ENCODE measurements at regions not wholly inside any gene's neighbourhood (a gene's known extent, or its start where the extent isn't known, plus 50 kb on each side); places are given as distances from the start of the nearest gene placed in this dataset.

DNA sequence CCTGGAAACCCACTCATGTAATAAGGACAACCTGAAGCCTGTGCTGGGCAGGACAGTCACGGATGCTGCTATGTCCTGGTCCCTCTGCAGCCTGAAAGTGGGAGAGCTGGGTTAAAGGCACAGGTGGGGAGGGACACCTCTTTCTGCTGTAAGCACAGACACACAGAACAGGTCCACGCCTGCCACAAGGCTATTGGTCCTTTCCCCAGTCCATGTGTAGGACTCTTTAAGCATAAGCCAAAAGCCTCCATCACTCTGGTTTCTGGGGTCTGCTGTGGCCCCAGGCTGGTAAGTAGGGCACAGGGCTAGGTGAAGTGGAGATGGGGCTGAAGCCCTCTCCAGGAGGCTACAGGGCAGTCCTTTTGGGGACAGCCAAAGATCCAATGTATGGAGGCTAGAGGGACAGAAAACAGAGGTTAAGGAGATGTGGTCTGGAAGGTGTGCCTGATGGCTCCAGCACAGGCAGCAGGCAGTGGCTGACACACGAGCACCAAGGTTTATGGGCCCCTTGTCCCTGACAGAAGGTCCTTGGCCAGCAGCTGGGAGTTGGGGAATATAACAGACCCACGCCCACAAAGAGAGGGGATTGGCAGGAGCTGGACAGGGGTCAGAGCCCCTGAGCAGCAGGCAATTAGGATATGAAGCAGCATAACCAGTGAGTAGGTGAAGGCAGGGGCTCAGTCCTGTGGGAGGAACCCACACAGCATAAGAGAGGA lies 203.6 kb upstream of the MVB12B start:
- Histone ChIP-seq H3K79me2 (ENCODE audit: control insufficient read depth, insufficient read depth, low read length) (no peaks in the 10 kb centered on the region), H3K9me1 (ENCODE audit: control insufficient read depth, extremely low read depth, insufficient read depth, low read length) (no peaks in the 10 kb centered on the region), H3K4me3 (ENCODE audit: control insufficient read depth in 2 of 3, extremely low read depth in 1 of 3, insufficient read depth in 2 of 3, low read depth in 1 of 3, low read length in 3 of 3) (no peak overlapping the region), H3K27ac (ENCODE audit: control insufficient read depth, insufficient read depth, low read length) (no peak overlapping the region), H4K20me1 (ENCODE audit: control insufficient read depth, extremely low read depth, insufficient read depth, low read length) (no peaks in the 10 kb centered on the region), H2AFZ (ENCODE audit: control insufficient read depth, low read length) (no peak overlapping the region), H3K4me1 (ENCODE audit: control insufficient read depth, extremely low read depth, insufficient read depth, low read length) (no peaks in the 10 kb centered on the region), H3K27me3 (ENCODE audit: control insufficient read depth, extremely low read depth, insufficient read depth, low read length) (peaks cover 17% of the 10 kb centered on the region), H3K36me3 (ENCODE audit: control insufficient read depth in 2 of 2, extremely low read depth in 1 of 2, insufficient read depth in 2 of 2, low read length in 2 of 2) (no peaks in the 10 kb centered on the region), H3K4me2 (ENCODE audit: control insufficient read depth, extremely low read depth, insufficient read depth, low read depth, low read length) (no peak overlapping the region), H3K9me3 (ENCODE audit: control insufficient read depth, low read depth, low read length) (no peaks in the 10 kb centered on the region), H3K9ac (ENCODE audit: control insufficient read depth, extremely low read depth, insufficient read depth, low read length) (no peak overlapping the region)
- dilution Hi-C loops (cut with MboI; ENCODE audit: extremely low pct_ligation_motif_present, low sequenced_read_pairs) = no loop called here
- TF ChIP-seq EZH2 (IDR thresholded peaks at IDR 0.05; ENCODE audit: low read length) = no peak
- TF ChIP-seq, protein P1, sequence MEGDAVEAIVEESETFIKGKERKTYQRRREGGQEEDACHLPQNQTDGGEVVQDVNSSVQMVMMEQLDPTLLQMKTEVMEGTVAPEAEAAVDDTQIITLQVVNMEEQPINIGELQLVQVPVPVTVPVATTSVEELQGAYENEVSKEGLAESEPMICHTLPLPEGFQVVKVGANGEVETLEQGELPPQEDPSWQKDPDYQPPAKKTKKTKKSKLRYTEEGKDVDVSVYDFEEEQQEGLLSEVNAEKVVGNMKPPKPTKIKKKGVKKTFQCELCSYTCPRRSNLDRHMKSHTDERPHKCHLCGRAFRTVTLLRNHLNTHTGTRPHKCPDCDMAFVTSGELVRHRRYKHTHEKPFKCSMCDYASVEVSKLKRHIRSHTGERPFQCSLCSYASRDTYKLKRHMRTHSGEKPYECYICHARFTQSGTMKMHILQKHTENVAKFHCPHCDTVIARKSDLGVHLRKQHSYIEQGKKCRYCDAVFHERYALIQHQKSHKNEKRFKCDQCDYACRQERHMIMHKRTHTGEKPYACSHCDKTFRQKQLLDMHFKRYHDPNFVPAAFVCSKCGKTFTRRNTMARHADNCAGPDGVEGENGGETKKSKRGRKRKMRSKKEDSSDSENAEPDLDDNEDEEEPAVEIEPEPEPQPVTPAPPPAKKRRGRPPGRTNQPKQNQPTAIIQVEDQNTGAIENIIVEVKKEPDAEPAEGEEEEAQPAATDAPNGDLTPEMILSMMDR (optimal IDR thresholded peaks at IDR 0.05 in 1 of 3, IDR thresholded peaks at IDR 0.05 in 1 of 3, conservative IDR thresholded peaks at IDR 0.05 in 1 of 3; ENCODE audit: extremely low read depth in 1 of 3, insufficient read depth in 2 of 3, low read length in 3 of 3) = no peak
- DNase-seq (ENCODE audit: low read depth, low spot score) (no peak), FAIRE-seq (no peak)

DNA sequence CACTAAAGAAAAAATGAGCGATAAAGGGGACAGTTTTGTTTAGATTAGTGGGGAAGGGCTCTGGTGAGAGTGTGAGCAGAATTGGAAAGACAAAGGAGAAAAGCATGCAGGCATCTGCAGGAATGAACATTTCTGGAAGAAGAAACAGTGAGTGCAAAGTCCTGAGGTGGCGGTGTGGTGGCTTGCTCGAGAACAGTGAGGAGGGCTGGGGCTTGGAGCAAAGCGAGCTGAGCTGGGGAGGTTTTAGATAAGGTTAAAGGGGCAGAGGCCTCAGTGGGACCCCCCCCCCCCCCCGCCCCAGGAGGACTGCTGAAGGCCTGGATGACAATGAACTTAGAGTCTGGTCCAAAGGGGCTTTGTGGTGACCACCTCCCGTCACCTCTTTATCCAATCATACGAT lies 202.7 kb upstream of the MVB12B start:
- Histone ChIP-seq H3K36me3 (ENCODE audit: control insufficient read depth in 2 of 2, extremely low read depth in 1 of 2, insufficient read depth in 2 of 2, low read length in 2 of 2) (no peaks in the 10 kb centered on the region), H3K9me3 (ENCODE audit: control insufficient read depth, low read depth, low read length) (no peaks in the 10 kb centered on the region), H3K4me3 (ENCODE audit: control insufficient read depth in 2 of 3, extremely low read depth in 1 of 3, insufficient read depth in 2 of 3, low read depth in 1 of 3, low read length in 3 of 3) (no peak overlapping the region), H3K4me1 (ENCODE audit: control insufficient read depth, extremely low read depth, insufficient read depth, low read length) (no peaks in the 10 kb centered on the region), H3K9ac (ENCODE audit: control insufficient read depth, extremely low read depth, insufficient read depth, low read length) (no peak overlapping the region), H3K9me1 (ENCODE audit: control insufficient read depth, extremely low read depth, insufficient read depth, low read length) (no peaks in the 10 kb centered on the region), H3K27me3 (ENCODE audit: control insufficient read depth, extremely low read depth, insufficient read depth, low read length) (peaks cover 17% of the 10 kb centered on the region), H3K79me2 (ENCODE audit: control insufficient read depth, insufficient read depth, low read length) (no peaks in the 10 kb centered on the region), H3K4me2 (ENCODE audit: control insufficient read depth, extremely low read depth, insufficient read depth, low read depth, low read length) (no peak overlapping the region), H4K20me1 (ENCODE audit: control insufficient read depth, extremely low read depth, insufficient read depth, low read length) (no peaks in the 10 kb centered on the region), H3K27ac (ENCODE audit: control insufficient read depth, insufficient read depth, low read length) (no peak overlapping the region), H2AFZ (ENCODE audit: control insufficient read depth, low read length) (no peak overlapping the region)
- dilution Hi-C loops (cut with MboI; ENCODE audit: extremely low pct_ligation_motif_present, low sequenced_read_pairs) = no loop called here
- no peak for FAIRE-seq
- DNase-seq (ENCODE audit: low read depth, low spot score) = no peak
- no peak for TF ChIP-seq EZH2 (IDR thresholded peaks at IDR 0.05; ENCODE audit: low read length)

DNA sequence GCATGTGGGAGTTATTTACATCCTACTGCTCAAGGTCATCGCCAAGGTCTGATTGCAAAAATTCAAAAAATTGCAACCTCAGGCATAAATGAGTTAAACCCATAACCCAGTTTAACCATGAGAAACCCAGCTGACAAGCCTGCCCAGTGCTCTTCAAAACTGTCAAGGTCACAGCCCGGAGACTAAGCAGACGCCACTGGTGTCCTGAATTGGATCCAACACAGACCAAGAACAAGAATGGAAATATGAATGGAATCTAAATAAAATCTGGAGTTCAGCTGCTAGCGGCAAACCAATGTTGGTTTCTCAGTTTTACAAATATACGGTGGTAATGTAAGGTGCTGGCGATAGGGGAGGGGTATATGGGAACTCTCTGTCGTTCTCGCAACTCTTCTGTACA lies 201.5 kb upstream of the MVB12B start:
- Histone ChIP-seq H3K9me3 (ENCODE audit: control insufficient read depth, low read depth, low read length) (no peaks in the 10 kb centered on the region), H3K27me3 (ENCODE audit: control insufficient read depth, extremely low read depth, insufficient read depth, low read length) (peaks cover 17% of the 10 kb centered on the region), H2AFZ (ENCODE audit: control insufficient read depth, low read length) (no peak overlapping the region), H3K27ac (ENCODE audit: control insufficient read depth, insufficient read depth, low read length) (no peak overlapping the region), H3K79me2 (ENCODE audit: control insufficient read depth, insufficient read depth, low read length) (no peaks in the 10 kb centered on the region), H3K4me3 (ENCODE audit: control insufficient read depth in 2 of 3, extremely low read depth in 1 of 3, insufficient read depth in 2 of 3, low read depth in 1 of 3, low read length in 3 of 3) (no peak overlapping the region), H3K9me1 (ENCODE audit: control insufficient read depth, extremely low read depth, insufficient read depth, low read length) (no peaks in the 10 kb centered on the region), H3K4me1 (ENCODE audit: control insufficient read depth, extremely low read depth, insufficient read depth, low read length) (no peaks in the 10 kb centered on the region), H4K20me1 (ENCODE audit: control insufficient read depth, extremely low read depth, insufficient read depth, low read length) (no peaks in the 10 kb centered on the region), H3K9ac (ENCODE audit: control insufficient read depth, extremely low read depth, insufficient read depth, low read length) (no peak overlapping the region), H3K4me2 (ENCODE audit: control insufficient read depth, extremely low read depth, insufficient read depth, low read depth, low read length) (no peak overlapping the region), H3K36me3 (ENCODE audit: control insufficient read depth in 2 of 2, extremely low read depth in 1 of 2, insufficient read depth in 2 of 2, low read length in 2 of 2) (no peaks in the 10 kb centered on the region)
- DNase-seq (ENCODE audit: low read depth, low spot score) (no peak), FAIRE-seq (no peak)
- TF ChIP-seq, protein P1 (optimal IDR thresholded peaks at IDR 0.05 in 1 of 3, IDR thresholded peaks at IDR 0.05 in 1 of 3, conservative IDR thresholded peaks at IDR 0.05 in 1 of 3; ENCODE audit: extremely low read depth in 1 of 3, insufficient read depth in 2 of 3, low read length in 3 of 3) = no peak
- TF ChIP-seq EZH2 (IDR thresholded peaks at IDR 0.05; ENCODE audit: low read length) = no peak
- dilution Hi-C loops (cut with MboI; ENCODE audit: extremely low pct_ligation_motif_present, low sequenced_read_pairs) = no loop called here
